ENCODE measurements at regions not wholly inside any gene's neighbourhood (a gene's known extent, or its start where the extent isn't known, plus 50 kb on each side); places are given as distances from the start of the nearest gene placed in this dataset.
"Not testable (repeated sequence)": the region's sequence is repeated elsewhere in the genome, so short reads cannot be mapped to it uniquely, and the experiment has no call there.

- no peak for DNase-seq
These were observed 615.5 kb upstream of the CHD1 start for GRCh38 chr5:99544356-99544755.

GRCh38 chr5:99543841-99544240 lies 615.0 kb upstream of the CHD1 start:
- DNase-seq: no peak

GRCh38 chr5:99534241-99534640 lies 605.4 kb upstream of the CHD1 start:
- DNase-seq: not testable (repeated sequence)

- DNase-seq: not testable (repeated sequence)
These were observed 592.9 kb upstream of the CHD1 start for GRCh38 chr5:99521666-99522065.

GRCh38 chr5:99515864-99516490 lies 587.2 kb upstream of the CHD1 start:
- DNase-seq: not testable (repeated sequence)

GRCh38 chr5:99510237-99510866 lies 581.5 kb upstream of the CHD1 start:
- DNase-seq: not testable (repeated sequence)

- not testable (repeated sequence) for DNase-seq
These were observed 580.3 kb upstream of the CHD1 start for GRCh38 chr5:99509064-99509463.

GRCh38 chr5:99495456-99495855 lies 566.6 kb upstream of the CHD1 start:
- DNase-seq: not testable (repeated sequence)

GRCh38 chr5:99478450-99478849 lies 549.6 kb upstream of the CHD1 start:
- not testable (repeated sequence) for DNase-seq

- not testable (repeated sequence) for DNase-seq
These were observed 544.5 kb upstream of the CHD1 start for GRCh38 chr5:99473328-99473727.

GRCh38 chr5:99471726-99472125 lies 542.9 kb upstream of the CHD1 start:
- DNase-seq: not testable (repeated sequence)

GRCh38 chr5:99471178-99471577 lies 542.4 kb upstream of the CHD1 start:
- DNase-seq: not testable (repeated sequence)

GRCh38 chr5:99470636-99471035 lies 541.8 kb upstream of the CHD1 start:
- not testable (repeated sequence) for DNase-seq

- DNase-seq: no peak
These were observed 531.9 kb upstream of the CHD1 start for GRCh38 chr5:99460701-99461100.

GRCh38 chr5:99453196-99453595 lies 524.4 kb upstream of the CHD1 start:
- DNase-seq: no peak

GRCh38 chr5:99449786-99450185 lies 521.0 kb upstream of the CHD1 start:
- no peak for DNase-seq

- DNase-seq: no peak
These were observed 517.0 kb upstream of the CHD1 start for GRCh38 chr5:99445805-99446204.

GRCh38 chr5:99441235-99441634 lies 512.4 kb upstream of the CHD1 start:
- no peak for DNase-seq

GRCh38 chr5:99438619-99439018 lies 509.8 kb upstream of the CHD1 start:
- DNase-seq: no peak

- DNase-seq: no peak
These were observed 509.2 kb upstream of the CHD1 start for GRCh38 chr5:99437986-99438385.

GRCh38 chr5:99423396-99423795 lies 494.6 kb upstream of the CHD1 start:
- not testable (repeated sequence) for DNase-seq

- DNase-seq: not testable (repeated sequence)
These were observed 489.8 kb upstream of the CHD1 start for GRCh38 chr5:99418640-99419039.

GRCh38 chr5:99410386-99410785 lies 481.6 kb upstream of the CHD1 start:
- DNase-seq: not testable (repeated sequence)

- not testable (repeated sequence) for DNase-seq
These were observed 476.0 kb upstream of the CHD1 start for GRCh38 chr5:99404764-99405302.

Measured in GDM1 (cell line).